VCaP (cell line): ENCODE measurements at regions not wholly inside any gene's neighbourhood (a gene's known extent, or its start where the extent isn't known, plus 50 kb on each side); places are given as distances from the start of the nearest gene placed in this dataset.

Experiments
- H3K27ac ChIP-seq: fragments of 450-650 bp; 2 replicates; pipeline ENCODE4 v1.5.1; 2017
- TF ChIP-seq, protein P1 (sequence below): fragments of 450-650 bp; conservative IDR thresholded peaks from 2 replicates; pipeline ENCODE4 v1.5.1; 2017; ENCODE audit warnings: mild to moderate bottlenecking, moderate library complexity

- TF ChIP-seq, protein P1, sequence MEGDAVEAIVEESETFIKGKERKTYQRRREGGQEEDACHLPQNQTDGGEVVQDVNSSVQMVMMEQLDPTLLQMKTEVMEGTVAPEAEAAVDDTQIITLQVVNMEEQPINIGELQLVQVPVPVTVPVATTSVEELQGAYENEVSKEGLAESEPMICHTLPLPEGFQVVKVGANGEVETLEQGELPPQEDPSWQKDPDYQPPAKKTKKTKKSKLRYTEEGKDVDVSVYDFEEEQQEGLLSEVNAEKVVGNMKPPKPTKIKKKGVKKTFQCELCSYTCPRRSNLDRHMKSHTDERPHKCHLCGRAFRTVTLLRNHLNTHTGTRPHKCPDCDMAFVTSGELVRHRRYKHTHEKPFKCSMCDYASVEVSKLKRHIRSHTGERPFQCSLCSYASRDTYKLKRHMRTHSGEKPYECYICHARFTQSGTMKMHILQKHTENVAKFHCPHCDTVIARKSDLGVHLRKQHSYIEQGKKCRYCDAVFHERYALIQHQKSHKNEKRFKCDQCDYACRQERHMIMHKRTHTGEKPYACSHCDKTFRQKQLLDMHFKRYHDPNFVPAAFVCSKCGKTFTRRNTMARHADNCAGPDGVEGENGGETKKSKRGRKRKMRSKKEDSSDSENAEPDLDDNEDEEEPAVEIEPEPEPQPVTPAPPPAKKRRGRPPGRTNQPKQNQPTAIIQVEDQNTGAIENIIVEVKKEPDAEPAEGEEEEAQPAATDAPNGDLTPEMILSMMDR = no peak
Observed at GRCh38 chr22:22955276-22955798, 67.7 kb downstream of the IGLL5 start.

DNA sequence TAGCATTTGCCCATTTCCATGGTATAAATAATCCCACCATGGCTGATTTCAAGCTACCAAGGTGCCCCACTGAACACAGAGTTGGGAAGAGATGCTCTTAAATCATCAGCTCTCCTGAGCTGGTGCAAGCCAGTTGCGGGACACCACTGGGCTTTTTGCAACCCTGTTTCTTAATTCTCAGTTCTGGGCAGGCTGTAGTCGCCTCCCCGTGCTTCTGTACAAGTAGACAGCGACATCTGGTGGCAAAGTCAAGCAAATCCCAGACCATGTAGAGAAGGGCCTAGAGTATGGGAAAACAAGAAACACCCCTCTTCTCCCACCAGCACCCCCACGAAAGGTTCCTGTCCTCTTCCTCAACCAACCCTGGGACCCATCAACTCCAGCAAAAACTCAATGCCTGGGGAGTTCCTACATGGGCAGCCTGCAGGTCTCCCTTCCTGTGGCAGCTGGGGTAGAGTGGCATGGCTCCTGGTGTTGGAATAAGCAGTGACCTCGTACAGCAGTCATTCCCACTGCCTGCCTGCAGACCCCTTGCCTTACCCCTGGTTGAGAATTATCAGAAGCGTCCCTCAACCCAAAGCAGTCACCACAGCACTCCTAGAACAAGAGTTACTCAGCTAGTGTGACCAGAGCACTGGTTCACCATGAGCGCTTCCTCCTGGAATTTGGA is 68.4 kb downstream of the IGLL5 start:
- H3K27ac ChIP-seq = no peak overlapping the region
- TF ChIP-seq, protein P1 = peak; percentile 88

More at GRCh38 chr22:22955276-22955798, 67.7 kb downstream of the IGLL5 start:
- H3K27ac ChIP-seq = no peak overlapping the region

DNA sequence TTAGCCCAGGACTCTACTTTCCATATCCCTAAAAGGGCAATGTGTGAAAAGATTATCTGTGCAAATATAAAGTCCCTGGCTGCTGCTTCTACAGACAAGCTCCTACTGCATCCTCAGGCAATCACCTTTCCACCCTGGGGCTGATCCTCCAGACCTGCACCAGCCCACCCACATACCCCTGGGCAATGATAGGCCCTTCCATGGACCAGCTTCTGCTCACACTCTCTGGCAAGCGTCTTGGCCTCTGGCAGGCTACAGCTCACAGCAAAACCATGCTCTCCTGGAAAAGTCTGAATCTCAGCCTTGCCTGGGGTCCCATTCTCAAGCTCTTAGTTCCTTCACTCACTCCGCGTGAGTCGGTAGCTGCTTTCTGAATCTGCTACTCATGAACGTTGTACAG is 69.5 kb downstream of the IGLL5 start:
- H3K27ac ChIP-seq = no peak overlapping the region
- TF ChIP-seq, protein P1 = no peak

DNA sequence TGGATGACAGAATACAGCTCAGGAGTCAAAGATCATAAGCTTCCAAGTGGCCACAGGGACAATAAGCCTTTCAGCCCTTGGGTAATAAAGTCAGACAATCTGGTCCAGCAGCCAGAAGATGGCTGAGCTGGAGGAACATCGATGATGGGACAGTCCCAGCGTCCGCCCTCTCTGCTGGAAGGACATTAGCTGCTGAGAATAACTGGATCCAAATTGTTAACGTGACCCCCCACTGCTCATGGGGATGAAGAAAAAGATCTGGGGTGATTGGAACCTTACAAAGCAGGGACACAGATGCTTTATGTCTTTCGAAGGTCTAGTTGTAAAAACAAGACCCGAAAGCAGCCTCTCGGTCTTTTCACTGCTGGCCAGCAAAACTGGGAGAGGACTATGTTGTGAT is 71.0 kb downstream of the IGLL5 start:
- TF ChIP-seq, protein P1 = no peak
- no peak overlapping the region for H3K27ac ChIP-seq

GRCh38 chr22:22959147-22959827 is 71.7 kb downstream of the IGLL5 start:
- no peak overlapping the region for H3K27ac ChIP-seq
- TF ChIP-seq, protein P1 = peak; percentile 95

- TF ChIP-seq, protein P1 = no peak
- no peak overlapping the region for H3K27ac ChIP-seq
Observed at GRCh38 chr22:22960307-22960706, 72.7 kb downstream of the IGLL5 start.

DNA sequence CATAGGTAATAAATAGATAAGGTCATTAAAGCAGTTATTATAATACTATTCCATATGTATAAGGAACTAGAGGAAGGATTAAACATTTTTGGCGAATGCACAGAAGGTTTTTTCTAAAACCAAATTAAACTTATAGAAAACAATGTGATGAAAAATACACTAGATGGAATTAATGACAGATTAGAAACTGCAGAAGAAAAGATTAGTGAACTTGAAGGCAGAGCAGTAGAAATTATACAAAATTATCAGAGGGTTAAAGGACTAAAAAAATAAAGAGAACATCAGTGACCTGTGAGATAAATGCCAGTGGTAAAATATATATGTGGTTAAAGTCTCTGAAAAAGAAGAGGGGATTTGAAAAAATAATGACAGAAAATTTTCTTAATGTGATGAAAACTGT is 74.0 kb downstream of the IGLL5 start:
- TF ChIP-seq, protein P1 = no peak
- no peak overlapping the region for H3K27ac ChIP-seq
